ENCODE measurements at regions not wholly inside any gene's neighbourhood (a gene's known extent, or its start where the extent isn't known, plus 50 kb on each side); places are given as distances from the start of the nearest gene placed in this dataset.

- no peaks in the 10 kb centered on the region for H3K4me1 Mint-ChIP-seq (ENCODE audit: low read depth)
- H3K27me3 Mint-ChIP-seq: peaks cover 18% of the 10 kb centered on the region
- DNase-seq: peak; percentile 1
- no peak overlapping the region for H3K4me3 Mint-ChIP-seq
- POLR2A ChIA-PET: no interaction called here
- H3K27ac Mint-ChIP-seq: no peak overlapping the region
- CTCF ChIA-PET: interaction anchor here (0.8 kb wide), 1 partner anchor 14 kb away, joined by 3 read pairs; no protein-coding TSS in a partner anchor
- H3K36me3 Mint-ChIP-seq (ENCODE audit: low read depth): no peaks in the 10 kb centered on the region
- intact Hi-C loops (cut with micrococcal nuclease): no loop called here
- no peak for TF ChIP-seq CTCF (IDR thresholded peaks at IDR 0.05)
- no peaks in the 10 kb centered on the region for H3K9me3 Mint-ChIP-seq
- ATAC-seq: peak; percentile 64
Measured at GRCh38 chr3:115562636-115563267, 60.6 kb upstream of the GAP43 start.

DNA sequence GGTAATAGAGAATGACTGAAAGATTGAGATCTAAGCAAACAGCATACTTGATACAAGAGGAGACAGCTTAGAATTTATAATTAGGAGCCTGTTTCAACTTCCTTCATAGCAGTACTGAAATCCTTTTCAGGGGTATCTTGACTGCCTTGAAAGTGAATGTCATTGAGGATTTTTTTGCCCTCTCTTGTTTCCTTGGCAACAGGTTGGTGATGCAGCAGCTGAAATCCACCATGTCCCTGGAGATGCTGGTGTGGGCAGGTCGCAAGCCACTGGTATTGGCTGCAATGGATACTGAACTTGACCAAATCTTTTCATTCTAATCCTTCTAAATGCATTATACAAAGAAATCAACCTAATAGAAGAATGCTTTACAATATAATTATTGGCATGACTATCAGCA, 59.3 kb upstream of the GAP43 start:
- Mint-ChIP-seq H3K27ac (no peak overlapping the region), H3K4me3 (no peak overlapping the region), H3K27me3 (peaks cover 18% of the 10 kb centered on the region), H3K4me1 (ENCODE audit: low read depth) (no peaks in the 10 kb centered on the region), H3K9me3 (no peaks in the 10 kb centered on the region), H3K36me3 (ENCODE audit: low read depth) (no peaks in the 10 kb centered on the region)
- no peak for ATAC-seq
- intact Hi-C loops (cut with micrococcal nuclease): no loop called here
- ChIA-PET POLR2A (no interaction called here), CTCF (interaction anchor here (0.8 kb wide), 1 partner anchor 129 kb away, joined by 3 read pairs; no protein-coding TSS in a partner anchor)
- TF ChIP-seq CTCF (IDR thresholded peaks at IDR 0.05): no peak
- no peak for DNase-seq

DNA sequence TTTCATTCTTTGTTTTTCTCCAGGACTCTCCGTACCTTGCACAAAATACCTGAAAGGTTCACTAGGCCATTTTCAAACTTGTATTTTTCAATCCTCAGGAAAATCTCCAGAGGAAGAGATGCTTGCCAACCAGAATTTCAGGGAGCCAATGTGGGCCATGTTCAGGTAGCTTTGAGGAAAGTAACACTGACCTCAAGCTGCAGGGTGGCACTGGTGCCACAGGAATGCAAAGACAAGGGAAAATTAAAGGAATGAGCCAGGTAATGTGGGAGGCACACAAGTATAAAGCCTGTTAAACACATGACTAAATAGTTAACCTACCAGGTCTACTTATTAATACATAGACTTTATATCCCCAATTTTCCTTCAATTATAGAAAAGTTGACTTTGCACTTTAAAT, 51.9 kb upstream of the GAP43 start:
- no peak overlapping the region for H3K27ac Mint-ChIP-seq
- ChIA-PET CTCF (no interaction called here), POLR2A (no interaction called here)
- H3K27me3 Mint-ChIP-seq: peaks cover 23% of the 10 kb centered on the region
- H3K36me3 Mint-ChIP-seq (ENCODE audit: low read depth): no peaks in the 10 kb centered on the region
- no peaks in the 10 kb centered on the region for H3K4me1 Mint-ChIP-seq (ENCODE audit: low read depth)
- H3K4me3 Mint-ChIP-seq: no peak overlapping the region
- ATAC-seq (no peak), DNase-seq (no peak)
- no peak for TF ChIP-seq CTCF (IDR thresholded peaks at IDR 0.05)
- no peaks in the 10 kb centered on the region for H3K9me3 Mint-ChIP-seq
- intact Hi-C loops (cut with micrococcal nuclease): no loop called here
